ENCODE measurements at regions not wholly inside any gene's neighbourhood (a gene's known extent, or its start where the extent isn't known, plus 50 kb on each side); places are given as distances from the start of the nearest gene placed in this dataset.

GRCh38 chr3:18841422-18842343 lies 306.6 kb upstream of the KCNH8 start:
- no peaks in the 10 kb centered on the region; the same call in 1 of the 2 replicates for H3K9me3 ChIP-seq (replicated peaks; ENCODE audit: control insufficient read depth, insufficient read depth, low read depth, low read length)
- H3K4me3 ChIP-seq = no peak overlapping the region
- POLR2A ChIA-PET = no interaction called here
- CTCF ChIA-PET (ENCODE audit: low intra/inter-chr PET ratio) = no interaction called here
- no peak overlapping the region for H3K9ac ChIP-seq (ENCODE audit: insufficient read depth in 1 of 2, low read depth in 2 of 2, low read length in 2 of 2)
- DNase-seq (ENCODE audit: extremely low read depth in 1 of 4, low spot score in 3 of 4) (no peak), ATAC-seq (no peak), FAIRE-seq (no peak)
- WGBS (ENCODE audit: insufficient coverage, low coverage, missing lambda C conversion rate) = 0% methylated on average over 6 of the region's 6 CpGs
- BruUV-seq (replicated peaks) = no TSS peak
- in situ Hi-C loops (cut with MboI) (no loop called here), intact Hi-C loops (cut with micrococcal nuclease) (no loop called here)
- H3K27ac ChIP-seq (ENCODE audit: extremely low read depth, low read depth, low read length) = no peak overlapping the region
- no peaks in the 10 kb centered on the region for H3K9me1 ChIP-seq (ENCODE audit: control insufficient read depth, insufficient read depth, low read length)
- no peaks in the 10 kb centered on the region for H4K20me1 ChIP-seq (replicated peaks; ENCODE audit: control insufficient read depth, insufficient read depth, low read length)
- no peak overlapping the region for H3K4me2 ChIP-seq (ENCODE audit: insufficient read depth, low read length)
- no peaks in the 10 kb centered on the region for H3K27me3 ChIP-seq (ENCODE audit: control insufficient read depth in 2 of 2, insufficient read depth in 2 of 2, low read length in 2 of 2)
- no peaks in the 10 kb centered on the region for H3K79me2 ChIP-seq (ENCODE audit: control insufficient read depth, insufficient read depth, low read length)
- no peaks in the 10 kb centered on the region for H3K36me3 ChIP-seq (ENCODE audit: control insufficient read depth, insufficient read depth, low read length)
- no peaks in the 10 kb centered on the region for H3K4me1 ChIP-seq (replicated peaks in 1 of 2; ENCODE audit: control insufficient read depth in 2 of 2, insufficient read depth in 2 of 2, low read length in 2 of 2)
- H2AFZ ChIP-seq (ENCODE audit: low read depth, low read length) = no peak overlapping the region
- no peak for TF ChIP-seq TBL1XR1 (IDR thresholded peaks at IDR 0.05; ENCODE audit: low read length in 2 of 2)
- TF ChIP-seq RNF219 (CRISPR knock-in tag; IDR thresholded peaks at IDR 0.05) = no peak
- TF ChIP-seq ZKSCAN1 (IDR thresholded peaks at IDR 0.05; ENCODE audit: low read depth, low read length) = no peak
- TF ChIP-seq KDM1A (IDR thresholded peaks at IDR 0.05) = no peak
- TF ChIP-seq LARP7 (IDR thresholded peaks at IDR 0.05) = no peak
- no peak for TF ChIP-seq ARID2 (IDR thresholded peaks at IDR 0.05)
- TF ChIP-seq STAT6 (CRISPR knock-in tag; IDR thresholded peaks at IDR 0.05) = no peak
- TF ChIP-seq STAG1 (CRISPR knock-in tag; IDR thresholded peaks at IDR 0.05; ENCODE audit: borderline replicate concordance) = no peak
- no peak for TF ChIP-seq ELF4 (CRISPR knock-in tag; IDR thresholded peaks at IDR 0.05)
- no peak for TF ChIP-seq MNT (conservative IDR thresholded peaks at IDR 0.05)
- TF ChIP-seq HDAC6 (IDR thresholded peaks at IDR 0.05; ENCODE audit: low read depth, low read length) = no peak

Measured in K562 (cell line).